ENCODE measurements at regions not wholly inside any gene's neighbourhood (a gene's known extent, or its start where the extent isn't known, plus 50 kb on each side); places are given as distances from the start of the nearest gene placed in this dataset.

DNA sequence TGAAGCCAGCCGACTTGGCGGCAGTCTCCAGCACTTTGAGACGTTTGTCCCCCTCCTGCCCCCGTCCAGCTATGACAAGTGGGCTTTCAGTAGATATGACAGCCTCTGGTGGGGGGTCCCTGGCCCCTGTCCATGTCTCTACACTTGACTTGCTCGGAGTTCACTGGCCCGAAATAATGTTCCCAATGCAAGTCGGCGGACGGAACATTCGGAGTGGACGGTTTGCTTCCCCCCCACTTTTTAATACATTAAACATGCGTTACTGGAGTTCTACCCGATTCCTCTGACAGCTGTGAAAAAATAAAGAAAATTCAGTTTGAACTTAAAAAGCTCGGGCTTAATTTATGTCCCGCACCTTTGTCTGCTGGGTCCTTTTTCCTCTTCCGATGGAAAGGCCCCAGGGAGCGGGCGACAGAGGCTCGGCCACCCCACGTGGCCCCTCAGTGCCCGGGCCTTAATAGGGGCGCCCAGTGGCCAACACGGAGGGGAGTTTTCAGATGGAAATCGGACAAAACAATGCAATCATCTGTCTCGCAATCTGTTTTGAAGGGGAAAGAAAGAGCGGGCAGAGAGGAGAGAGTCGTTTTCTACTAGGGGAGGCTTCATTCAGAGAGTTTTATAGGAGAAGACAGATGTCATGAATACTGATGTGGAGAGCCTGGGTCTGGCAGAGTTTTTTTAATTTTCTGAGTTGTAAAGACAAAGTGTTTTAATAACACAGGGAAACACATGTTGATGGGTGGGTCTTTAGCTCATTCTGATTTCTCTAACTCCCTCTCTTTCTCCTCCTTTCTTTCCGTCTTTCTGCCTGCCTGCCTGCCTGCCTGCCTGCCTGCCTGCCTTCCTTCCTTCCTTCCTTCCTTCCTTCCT, 50.2 kb downstream of the SMIM38 start:
- DNase-seq (ENCODE audit: low spot score) = peak; percentile 59

DNA sequence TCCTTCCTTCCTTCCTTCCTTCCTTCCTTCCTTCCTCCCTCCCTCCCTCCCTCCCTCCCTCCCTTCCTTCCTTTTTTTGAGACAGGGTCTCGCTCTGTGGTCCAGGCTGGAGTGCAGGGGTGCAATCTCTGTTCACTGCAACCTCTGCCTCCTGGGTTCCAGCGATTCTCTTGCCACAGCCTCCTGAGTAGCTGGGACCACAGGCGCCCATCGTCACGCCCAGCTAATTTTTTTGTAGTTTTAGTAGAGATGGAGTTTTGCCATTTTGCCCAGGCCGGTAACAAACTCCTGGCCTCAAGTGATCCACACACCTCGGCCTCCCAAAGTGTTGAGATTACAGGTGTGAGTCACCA, 50.9 kb downstream of the SMIM38 start:
- peak; percentile 30 for DNase-seq (ENCODE audit: low spot score)

DNA sequence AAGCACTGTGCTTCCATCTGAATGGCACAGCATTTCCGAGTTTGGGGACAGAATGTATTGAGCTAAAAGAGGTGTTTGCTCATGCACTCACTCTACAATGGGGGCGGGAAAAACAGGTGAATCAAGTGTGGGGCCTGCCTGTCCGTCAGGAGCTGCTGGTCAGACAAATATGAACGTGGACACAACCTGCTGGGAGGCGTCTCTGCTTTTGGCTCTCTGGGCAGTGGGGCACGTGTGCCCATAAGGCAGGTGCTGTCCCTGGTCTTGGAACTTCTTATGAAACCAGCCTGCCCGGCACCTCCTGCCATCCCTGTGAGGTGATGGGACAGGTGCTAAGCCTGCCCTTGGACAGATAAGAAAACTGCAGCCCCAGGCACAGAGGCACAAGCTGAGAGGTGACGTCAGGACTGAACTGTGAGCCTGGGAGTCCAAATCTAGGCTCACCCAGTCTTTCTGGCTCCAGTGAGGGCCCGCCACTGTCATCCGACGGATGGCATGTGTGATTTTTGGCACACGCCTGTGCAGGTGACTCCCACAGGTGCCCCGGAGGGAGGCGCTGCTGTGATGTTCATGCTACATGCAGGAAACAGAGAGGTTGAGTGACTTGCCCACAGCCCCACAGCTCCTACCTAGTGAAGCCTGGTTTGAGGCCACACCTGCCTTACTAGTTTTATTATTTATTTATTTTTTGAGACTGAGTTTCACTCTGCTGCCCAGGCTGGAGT, 51.6 kb downstream of the SMIM38 start:
- DNase-seq (ENCODE audit: low spot score) = peak; percentile 71

DNA sequence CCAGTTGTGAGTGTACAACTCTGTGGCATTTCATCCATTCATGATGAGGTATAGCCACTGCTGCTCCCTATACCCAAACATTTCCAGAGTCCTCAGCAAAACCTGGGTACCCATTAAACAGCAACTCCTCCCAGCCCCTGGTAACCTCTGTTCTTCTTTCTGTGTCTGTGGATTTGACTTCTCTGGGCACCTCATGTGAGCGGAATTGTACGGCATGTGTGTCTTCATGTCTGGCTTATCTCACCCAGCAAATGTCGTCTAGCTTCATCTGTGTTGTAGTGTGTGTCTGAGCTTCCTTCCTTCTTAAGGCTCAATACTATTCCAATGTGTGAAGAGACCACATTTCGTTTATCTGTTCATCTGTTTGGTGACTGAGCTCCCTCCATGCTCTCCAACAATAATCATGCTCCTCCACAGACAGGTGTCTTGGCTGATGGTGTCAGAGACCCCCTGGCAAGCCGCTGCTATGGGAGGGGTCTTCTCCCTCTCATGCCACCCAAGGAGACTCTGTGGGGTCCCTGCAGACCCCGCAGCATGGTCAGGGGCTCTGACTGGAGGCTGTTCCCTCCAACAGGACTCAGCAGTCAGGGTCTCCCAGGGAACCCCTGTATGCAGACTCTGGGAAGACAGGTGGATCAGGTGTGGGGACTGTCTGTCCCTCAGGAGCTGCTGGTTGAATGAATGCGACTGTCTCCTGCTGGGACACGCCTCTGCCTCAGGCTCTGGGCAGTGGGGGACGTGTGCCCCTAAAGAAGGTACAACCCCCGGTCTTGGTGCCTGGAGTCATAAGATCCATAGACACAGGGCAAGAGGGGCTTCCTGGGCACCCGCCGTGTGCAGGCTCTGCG, 52.7 kb downstream of the SMIM38 start:
- peak; percentile 41 for DNase-seq (ENCODE audit: low spot score)

DNA sequence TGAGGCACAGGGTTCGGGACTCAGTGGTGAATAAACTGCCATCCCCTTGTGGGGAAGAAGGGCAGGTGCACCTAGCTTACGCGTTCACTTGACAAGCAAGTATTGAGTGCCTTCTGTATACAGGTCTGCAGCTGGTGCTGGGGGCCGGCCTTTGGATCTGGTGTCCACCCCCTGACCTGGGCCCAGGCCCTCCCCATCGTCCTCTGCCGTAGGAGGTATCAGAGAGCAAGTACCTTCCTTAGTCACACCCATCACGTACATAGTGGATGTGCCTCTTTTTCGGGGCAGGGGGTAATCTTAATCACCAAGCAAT, 53.3 kb downstream of the SMIM38 start:
- peak; percentile 81 for DNase-seq (ENCODE audit: low spot score)

DNA sequence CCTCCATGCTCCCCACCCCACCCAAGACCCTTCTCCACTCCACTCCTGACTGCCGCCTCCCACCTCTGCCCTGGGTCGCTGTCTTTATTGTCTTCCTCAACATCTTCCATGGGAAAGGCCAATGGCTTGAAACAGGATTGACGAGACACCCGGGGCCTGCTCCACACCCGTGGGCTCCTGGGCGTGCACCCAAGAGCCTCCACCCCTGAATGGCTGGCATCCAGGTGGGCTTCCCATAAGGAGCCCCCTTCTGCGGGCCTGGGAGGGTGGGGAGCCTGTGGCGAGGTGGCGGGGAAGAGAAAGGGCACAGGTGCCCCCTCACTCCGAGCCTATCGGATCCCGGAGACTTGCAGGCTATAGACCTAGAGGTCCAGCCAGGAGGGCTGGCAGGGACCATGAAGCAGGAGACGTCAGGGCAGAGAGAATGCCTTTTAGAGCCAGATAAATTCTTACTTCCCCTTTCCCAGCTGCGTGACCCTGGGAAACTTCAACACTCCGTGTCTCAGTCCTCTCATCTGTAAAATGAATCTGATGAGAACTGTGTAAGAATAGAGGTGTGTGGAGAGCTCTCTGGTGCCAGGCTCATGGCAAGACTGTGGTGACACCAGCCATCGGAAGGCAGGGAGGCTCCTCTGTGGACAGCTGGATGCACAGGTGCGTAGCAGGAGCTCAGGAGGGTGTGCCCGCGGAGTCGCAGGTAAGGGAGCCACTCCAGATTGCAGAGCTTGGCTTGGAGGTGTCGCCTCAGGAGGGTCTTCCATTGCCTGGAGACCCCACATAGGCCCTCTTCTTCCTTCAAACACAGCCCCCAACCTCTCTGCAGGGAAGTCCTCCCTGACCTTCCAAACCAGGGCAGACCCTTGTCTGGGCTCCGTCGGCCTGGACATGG, 53.9 kb downstream of the SMIM38 start:
- peak; percentile 77 for DNase-seq (ENCODE audit: low spot score)

DNA sequence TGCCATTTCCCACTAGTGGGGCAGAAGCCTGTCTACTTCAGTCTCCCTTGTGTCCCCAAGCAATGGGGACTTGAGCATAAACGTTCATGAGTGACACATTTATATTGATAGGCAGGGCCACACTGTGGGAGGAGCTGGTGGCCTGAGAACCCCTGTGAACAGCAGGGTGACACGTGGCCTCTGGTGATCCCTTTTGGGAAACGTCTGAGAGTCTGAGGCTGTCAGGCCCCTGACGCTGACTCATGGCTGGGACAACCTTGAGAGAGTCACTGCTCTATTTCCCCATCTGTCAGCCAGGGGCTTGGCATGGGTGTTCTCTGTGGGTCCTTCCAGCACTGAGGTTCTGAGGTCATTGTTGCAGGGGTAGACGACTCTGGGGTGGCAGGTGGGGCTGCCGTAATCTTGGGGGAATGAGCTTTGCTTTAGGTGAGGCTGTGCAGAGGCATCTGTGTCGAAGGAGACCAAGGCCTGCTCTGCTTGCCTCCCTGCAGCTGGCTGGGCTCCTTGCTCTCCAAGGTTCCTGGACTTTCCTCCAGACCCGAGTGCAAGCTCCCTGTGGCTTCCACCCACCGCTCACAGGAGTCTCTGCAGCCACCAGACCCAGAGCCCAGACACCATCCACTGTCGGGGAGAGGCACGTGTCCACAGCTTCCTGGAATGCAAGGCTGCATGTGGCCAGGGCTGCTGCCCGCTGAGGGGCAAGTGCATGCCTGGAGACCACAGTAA, 54.7 kb downstream of the SMIM38 start:
- peak; percentile 86 for DNase-seq (ENCODE audit: low spot score)

DNA sequence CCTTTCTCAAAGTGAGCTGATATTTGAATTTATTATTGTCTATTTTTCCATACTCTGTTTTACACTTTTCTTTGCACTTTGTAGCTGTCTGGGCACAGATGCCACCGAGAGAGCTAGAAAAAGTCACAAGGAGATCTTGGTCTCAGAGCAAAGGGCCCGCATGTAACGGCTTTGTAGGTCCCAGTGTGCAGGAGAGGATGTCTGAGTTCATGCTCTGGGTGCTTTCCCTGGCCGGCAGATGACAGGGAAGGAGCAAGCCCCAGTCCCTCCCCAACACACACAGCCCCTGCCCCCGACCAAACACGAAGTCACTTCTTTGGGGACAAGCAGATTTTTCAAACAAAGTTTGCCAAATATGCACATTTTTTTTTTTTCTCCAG, 55.8 kb downstream of the SMIM38 start:
- peak; percentile 43 for DNase-seq (ENCODE audit: low spot score)

DNA sequence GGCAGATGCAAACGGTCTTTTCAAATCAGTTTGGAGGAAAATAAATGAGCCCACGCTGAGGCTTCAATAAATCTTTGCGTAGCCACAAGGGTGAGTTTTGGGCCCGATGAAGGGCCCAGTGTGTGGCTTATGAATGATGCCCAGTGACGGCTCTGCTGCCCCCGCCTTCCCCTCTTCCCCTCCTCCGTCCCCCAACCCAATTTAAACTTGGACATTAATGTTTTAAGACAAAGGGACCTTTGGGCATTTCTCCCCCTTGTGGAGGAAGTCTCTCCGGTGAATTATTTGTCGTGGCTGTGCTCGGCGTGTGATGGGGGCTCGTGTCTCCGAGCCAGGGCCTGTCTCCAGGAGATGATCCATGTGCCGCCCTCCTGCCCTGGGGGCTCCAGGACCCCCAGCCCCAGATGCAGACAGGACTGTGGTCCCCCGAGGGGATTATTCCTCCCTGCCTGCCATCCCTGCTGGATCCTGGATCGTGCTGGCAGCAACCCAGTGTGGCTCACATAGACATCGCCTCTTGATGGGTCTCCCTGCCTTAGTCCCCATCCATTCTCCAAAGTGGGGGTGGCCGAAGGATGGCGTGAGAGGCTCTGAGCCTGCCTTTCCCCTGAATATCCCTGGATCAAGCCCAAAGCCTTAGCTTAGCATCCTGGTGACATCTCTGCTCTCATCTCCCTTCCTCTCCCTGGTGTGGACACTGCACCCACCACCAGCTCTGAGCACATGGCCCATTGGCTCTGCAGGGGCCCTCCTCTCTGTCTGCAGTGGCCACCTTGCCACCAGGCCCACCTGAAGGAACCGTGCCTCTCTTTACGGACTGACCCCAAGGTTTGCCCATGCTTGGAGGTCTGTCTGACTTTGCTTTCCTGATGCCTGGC, 56.4 kb downstream of the SMIM38 start:
- peak; percentile 87 for DNase-seq (ENCODE audit: low spot score)

DNA sequence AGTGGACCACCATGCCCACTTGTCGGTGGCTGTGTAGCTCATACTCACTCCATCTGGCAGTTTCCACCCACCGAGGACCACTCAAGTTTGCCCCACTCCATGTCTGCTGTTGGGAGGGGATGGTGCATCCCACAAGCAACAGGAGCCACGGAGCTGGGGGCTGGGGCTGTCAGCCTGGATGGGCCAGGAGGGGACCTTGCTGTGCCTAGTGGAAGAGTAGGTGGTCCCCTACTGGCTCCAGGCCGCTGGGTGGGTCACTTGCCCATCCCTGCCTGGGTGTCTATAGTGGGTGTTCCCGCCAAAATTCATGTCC, 57.0 kb downstream of the SMIM38 start:
- peak; percentile 88 for DNase-seq (ENCODE audit: low spot score)

DNA sequence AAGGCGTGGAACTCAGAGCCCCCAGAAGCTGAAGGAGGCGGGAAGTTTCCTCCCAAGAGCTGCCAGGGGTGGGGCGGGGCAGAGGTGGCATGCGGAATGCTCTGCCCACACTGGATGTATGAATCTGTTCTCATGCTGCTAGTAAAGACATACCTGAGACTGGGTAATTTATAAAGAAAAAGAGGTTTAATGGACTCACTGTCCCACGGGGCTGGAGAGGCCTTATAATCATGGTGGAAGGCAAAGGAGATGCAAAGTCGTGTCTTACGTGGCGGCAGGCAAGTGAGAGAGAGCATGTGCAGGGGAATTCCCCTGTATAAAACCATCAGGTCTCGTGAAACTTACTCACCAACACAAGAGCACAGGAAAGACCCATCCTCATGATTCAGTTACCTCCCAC, 57.6 kb downstream of the SMIM38 start:
- DNase-seq (ENCODE audit: low spot score) = peak; percentile 49

DNA sequence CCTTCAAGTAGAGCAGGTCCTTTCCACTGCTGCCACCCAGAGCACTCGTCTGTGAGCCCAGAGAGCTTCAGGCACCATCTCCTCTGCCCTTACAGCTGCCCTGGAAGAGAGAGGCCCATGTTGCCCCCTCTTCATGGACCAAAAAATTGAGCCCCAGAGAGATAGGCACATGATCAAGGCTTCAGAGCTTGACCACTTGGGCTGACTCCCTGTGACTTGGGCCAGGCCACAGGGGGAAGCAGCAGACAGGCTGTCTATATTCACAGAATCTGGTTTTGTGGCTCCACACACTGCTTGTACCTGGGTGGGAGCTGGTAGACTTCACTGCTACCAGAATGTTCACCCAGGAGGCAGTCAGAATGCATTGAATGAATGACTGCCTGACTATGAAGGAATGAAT, 58.2 kb downstream of the SMIM38 start:
- peak; percentile 62 for DNase-seq (ENCODE audit: low spot score)

DNA sequence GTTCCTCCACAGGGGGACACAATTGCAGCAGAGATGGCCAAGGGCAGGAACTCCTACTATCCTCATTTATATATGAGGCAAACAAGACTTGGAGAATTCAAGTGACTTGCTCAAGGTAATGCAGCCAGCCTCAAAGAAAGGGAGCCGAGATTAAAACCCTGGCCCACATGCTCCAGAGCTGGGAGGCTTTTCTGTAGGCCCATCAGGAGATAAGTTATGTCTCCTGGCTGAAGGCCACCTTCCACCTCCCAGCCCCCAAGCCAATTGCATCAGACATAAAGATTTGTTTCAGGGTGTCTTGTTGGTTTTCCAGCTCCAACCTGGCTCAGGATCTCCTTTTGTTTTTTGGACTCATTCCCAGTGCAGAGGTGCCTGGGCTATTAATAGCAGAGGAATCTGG, 59.5 kb downstream of the SMIM38 start:
- DNase-seq (ENCODE audit: low spot score) = no peak

DNA sequence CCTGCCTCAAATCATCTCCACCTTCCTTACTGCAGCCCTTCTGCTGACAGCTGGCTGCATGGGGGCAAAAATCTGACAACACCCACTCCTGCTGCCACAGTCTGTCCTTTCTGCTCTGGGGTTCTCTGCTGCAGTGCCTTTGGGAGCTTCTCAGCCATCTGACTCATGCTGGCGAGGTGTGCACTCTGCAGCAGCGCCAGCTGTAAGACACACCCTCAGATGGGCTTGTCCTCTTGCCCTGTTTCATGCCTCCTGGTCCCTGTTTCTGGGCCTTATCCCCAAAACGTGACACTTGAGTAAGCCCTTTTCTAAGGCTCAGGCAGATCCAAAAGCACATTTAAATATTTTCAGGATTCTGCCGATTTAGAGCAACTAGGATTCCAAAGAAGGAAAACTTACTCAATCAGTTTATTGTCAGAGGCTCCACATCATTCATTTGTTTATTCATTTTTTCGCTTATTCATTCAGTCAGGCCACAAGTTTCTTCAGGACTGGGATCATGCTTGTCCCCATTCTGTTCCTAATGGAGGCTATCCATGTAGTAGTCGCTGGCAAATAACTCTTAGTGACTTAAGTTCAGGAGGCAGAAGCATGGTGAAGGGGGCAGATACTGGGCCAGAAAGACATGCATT, 60.2 kb downstream of the SMIM38 start:
- DNase-seq (ENCODE audit: low spot score) = no peak

DNA sequence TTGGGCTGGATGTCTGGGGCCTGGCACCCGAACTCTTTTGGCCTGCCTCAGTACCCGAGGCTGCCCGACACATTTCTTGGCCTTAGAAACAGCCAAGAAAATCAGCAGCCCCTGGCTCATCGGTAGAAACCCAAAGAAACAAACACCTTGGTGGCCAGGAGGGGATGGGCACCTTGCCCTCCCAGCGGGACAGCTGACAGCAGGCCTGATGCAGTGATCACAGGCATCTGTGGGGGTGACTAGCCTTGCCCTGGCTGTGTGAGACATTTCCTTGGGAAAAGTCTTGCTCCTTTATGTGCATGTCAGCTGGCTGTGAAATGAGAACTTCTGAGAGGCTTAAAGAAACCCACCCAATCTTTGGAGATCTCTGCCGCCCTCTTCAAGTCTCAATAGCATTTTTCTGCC, 60.9 kb downstream of the SMIM38 start:
- DNase-seq (ENCODE audit: low spot score) = peak; percentile 47

DNA sequence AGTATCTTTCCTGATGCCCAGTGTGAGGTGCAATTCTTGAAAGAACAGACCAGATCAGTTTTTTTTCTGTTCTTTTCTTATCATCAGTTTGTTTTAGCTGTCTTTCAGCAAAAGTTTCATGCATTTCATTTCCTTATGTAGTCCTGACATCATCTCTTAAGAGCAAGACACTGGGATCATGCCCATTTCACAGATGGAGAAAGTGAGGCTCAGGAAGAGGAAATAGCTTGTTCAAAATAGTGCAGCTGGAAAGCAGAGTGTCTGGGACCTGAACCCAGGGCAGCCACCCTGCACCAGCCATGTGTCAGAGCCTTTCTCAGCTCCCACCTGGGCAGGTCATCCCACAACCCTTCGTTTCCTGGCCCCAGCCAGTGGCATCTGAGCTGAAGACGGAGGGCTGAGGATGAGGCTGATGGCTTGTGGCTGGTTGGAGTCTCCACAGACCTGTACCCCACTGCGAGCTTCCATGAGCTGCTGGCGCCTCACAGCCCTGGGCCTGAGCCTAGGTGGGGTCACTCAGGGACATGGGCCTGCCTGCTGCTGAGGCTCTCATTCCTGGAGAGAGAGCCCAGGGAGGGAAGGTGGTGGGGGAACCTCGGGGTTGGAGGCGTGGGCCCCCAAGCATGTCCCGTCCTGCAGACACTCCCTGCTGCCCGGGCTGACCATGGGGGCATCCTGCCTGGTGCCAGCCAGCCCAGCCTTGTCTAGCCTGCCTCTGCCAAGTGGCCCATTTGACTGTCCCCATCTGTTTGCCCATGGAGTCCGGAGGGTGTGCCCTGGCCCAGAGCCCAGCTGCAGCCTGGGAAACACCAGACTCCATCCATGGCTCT, 61.8 kb downstream of the SMIM38 start:
- peak; percentile 69 for DNase-seq (ENCODE audit: low spot score)

DNA sequence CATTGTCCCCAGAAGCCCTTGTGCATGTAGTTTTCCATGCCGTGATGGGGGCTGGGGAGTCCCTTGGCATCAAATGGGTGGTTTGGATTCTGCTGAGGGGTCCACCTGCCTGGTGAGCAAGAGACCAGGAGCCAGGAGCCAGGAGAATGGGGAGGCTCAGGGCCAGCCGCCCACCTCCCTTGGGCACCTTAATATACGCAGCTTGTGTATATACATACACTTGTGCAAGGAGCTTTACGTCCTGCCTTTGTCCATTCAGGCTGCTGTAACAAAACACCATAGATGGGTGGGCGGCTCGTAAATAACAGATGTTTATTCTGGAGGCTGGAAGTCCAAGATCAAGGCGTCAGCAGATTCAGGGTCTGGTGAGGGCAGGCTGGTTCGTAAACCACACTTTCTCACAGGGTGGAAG, 62.5 kb downstream of the SMIM38 start:
- peak; percentile 67 for DNase-seq (ENCODE audit: low spot score)
